HG03045 (cell line): ENCODE measurements at regions not wholly inside any gene's neighbourhood (a gene's known extent, or its start where the extent isn't known, plus 50 kb on each side); places are given as distances from the start of the nearest gene placed in this dataset.

Experiments used
- ATAC-seq: cut with Tn5 transposase; IDR thresholded peaks from one replicate; pipeline ENCODE4 v1.9.1; 2021; ENCODE audit warnings: mild to moderate bottlenecking, moderate library complexity; ENCODE audit not compliant: unreplicated experiment

DNA sequence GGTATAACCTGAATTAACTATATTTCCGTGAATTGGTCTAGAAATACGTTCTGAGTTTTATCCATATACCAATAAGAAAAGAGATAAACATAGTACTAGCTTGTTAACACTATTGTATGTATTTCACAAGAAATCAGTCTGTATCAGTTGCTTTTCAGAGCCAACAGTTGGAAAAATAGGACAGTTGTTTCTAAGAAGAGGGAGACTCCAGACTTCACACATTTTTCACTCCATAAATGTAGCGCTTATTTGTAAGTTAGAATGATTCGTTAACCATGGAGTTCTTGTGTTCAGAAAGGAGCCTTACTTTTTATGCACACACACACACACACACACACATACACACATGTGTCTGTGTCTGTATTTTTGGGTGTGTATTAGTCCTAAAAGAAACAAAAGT lies 376.7 kb upstream of the SMIM31 start:
- no peak for ATAC-seq

DNA sequence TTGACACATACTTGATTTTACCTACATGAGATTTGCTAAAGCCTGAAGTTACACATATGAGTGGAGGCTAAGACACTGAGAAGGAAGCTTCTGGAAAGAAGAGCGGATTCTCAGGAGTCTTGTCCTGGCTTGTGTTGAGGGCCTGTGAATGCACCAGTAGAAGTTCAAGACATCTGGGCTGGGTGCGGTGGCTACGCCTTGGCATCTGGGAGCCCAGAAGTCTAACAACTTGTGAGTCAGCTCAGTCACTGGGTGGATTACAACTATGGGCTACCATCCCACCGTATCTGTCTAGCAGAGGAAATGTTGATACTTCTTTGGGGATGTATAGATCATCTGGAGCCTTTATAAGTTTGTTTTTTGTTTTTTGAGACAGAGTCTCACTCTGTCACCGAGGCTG lies 375.6 kb upstream of the SMIM31 start:
- no peak for ATAC-seq

DNA sequence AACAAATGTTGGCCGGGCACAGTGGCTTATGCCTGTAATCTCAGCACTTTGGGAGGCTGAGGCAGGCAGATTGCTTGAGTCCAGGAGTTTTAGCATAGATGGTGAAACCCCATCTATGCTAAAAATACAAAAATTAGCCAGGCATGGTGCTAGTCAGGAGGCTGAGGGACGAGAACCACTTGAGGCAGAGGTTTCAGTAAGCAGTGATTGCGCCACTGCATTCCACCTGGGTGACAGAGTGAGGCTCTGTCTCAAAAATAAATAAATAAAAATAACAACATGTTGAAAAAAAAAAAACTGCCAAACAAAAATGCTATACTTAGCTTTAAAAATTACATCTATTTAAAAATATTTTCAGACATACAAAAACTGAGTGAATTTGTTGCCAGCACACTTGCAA lies 374.2 kb upstream of the SMIM31 start:
- no peak for ATAC-seq

DNA sequence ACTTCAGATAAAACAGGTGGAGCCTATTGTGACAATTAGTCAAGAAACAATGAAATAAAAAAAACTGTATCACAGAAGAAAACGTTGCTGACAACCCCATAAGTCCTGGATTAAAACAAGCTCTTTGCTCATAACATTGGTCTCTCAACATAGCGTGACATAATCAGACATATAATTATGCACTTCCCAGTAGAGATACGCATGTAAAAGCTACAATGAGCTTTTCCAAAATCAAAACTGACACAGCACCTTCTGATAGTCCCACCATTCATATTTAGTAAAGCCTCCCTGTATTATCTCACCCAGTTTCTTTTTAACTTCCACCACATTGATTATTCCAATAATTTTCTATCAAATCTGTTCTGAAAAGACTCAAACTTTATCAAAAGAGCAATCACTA lies 372.1 kb upstream of the SMIM31 start:
- no peak for ATAC-seq

DNA sequence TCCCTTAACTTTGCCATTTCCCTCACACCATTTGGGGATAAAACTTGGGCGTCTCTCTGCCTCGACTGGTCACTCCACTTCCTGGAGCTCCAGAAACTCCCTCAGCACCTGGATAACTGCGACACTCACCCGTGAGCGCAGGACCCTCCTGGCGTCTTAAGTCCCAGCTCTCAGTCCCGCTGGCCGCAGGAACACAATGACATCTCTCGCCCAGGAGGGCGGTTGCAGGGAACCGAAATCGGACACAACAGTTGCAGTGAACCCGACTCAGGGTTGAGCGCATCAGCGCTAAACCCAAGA lies 370.9 kb upstream of the SMIM31 start:
- ATAC-seq: no peak

DNA sequence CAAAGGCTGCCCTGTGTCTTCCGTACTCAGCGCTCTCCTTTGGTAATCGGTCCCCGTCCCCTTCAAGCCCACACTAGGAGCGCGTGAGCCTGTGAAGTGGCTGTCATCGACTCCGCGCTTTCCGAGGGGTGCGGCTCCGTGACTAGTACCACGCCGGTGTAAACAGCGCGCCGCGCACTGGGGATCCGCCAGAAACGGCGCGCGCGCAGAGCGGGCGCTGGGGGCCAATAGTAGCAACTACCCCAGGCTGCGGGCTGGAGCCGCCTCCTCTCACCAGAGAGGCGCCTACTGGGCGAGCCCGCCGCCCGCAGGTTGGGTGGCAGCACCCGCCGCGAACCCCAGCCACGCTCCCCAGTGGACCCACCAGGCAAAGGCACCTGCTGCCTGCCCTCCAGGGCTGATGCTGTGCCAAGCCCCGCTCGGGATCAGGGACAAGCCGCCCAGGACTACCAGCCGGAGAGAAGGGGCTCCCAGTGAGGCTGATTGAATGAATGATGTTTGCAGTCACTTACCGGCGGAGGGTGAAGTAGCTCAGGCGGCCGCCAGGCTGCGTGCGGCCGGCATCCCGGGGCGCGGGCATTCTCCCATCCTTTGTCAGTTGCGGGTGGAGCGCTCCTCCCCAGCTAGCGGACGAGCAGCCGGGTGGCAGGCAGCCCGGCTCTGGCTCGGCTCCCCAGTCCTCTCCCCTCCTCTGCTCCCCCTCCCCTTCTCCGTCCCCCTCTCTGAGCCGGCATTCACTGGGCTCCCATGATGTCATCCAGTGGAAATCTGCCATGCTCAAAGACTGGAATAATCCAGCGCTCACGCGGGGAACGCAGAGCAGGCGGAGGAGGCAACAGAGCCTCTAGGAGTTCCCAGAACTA lies 370.3 kb upstream of the SMIM31 start:
- ATAC-seq: no peak

DNA sequence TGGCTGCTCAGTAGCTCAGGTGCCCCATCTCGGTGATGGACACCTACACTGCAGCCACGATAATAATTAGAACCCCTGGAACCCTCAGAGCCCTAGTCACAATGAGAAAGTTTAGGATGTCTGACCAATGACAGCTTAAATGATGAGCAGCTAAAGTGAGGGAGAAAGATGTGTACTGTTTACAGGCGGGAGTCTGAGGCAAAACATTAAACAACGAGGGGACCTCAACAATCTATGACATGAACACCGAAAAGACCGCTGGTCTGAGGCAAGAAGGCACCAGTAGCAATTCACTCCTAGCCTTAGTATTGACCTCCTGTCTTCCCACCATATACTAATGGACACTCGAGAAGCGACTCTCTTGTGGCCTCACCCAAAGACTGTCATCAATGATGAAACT lies 369.5 kb upstream of the SMIM31 start:
- ATAC-seq: no peak

DNA sequence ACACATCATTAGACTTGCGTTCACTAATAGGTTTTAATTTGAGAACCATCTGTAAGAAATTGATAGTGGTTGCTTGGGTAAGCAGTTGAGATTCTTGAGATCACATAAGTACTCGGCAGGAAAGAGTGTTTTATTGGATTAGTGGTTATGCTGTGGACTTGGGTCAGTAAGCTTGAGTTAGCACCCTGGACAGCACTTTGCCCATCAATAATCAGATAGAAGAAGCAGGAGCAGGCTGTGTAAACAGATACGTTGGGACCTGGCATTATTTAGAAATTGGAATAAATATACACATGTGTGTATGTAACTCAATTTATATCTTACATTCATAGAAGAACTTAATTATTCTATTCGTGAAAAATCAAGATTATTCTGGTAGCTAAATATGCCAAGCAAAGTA lies 357.5 kb upstream of the SMIM31 start:
- ATAC-seq: no peak

DNA sequence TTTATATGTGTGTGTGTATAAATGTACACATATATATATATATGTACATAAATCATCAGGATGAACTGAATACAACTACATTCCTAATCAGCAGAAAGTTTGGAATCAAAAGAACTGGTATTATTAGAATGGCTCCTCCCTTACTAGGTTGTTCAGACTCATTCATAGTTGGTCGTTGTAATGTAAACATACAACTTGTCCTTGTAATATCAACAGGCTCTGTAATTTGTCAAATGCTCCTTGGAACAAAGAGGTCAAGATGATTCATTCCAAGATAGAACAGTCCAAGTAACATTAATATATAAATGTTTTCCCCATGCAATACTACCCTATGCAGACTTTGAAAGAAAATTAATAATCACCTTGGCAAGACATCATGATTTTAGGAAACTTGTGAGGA lies 351.4 kb upstream of the SMIM31 start:
- no peak for ATAC-seq

DNA sequence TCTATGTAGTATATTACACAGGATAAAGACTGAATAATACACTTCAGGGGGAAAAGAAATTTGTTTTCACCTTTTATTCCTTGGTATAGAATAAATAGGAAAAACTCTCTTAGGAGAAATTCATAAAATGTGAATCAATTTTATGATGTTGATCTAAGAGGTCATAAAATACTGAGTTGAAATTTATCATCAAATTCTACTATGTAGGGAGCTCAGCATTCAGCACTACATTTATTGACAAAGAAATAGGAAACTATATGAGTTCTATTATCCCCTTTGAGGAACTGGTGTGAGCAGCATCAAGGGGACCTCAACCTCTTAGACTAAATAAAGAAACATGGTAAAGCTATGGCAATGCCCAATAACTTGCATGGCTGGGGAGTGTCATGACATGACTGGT lies 348.2 kb upstream of the SMIM31 start:
- ATAC-seq: no peak

DNA sequence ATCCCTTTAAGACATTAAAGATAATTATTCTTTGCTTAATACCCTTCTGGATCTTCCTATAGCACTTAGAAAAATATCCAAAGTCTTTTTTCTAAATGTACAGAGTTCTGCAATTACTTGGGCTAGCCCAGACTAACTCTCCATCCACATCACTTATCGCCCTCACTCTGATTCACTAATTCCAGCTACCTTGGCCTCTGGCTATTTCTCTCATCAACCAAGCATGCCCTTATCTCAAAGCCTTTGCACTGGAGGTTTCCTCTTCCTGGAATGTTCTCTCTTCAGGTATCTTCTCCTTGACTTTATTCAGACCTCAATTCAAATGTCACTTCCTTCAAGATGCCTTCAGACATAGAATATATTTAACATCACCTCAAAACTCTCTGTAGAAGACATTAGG lies 345.1 kb upstream of the SMIM31 start:
- no peak for ATAC-seq

DNA sequence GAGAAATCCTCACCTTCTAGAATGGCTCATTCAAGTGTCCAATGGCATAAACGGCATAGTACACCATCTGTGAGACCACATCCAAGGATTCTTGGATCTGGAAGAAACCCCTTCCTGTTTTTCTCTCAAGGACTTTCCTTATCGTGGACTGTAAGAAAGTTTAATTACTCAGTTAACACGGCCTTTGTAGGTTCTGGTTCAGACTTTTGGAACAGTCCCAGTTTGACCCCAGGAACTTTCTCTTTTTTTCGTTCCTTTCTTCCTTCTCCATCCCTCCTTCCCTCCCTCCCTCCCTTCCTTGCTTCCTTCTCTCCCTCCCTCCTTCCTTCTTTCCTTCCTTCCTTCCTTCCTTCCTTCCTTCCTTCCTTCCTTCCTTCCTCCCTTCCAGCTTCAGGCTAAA lies 343.5 kb upstream of the SMIM31 start:
- no peak for ATAC-seq

DNA sequence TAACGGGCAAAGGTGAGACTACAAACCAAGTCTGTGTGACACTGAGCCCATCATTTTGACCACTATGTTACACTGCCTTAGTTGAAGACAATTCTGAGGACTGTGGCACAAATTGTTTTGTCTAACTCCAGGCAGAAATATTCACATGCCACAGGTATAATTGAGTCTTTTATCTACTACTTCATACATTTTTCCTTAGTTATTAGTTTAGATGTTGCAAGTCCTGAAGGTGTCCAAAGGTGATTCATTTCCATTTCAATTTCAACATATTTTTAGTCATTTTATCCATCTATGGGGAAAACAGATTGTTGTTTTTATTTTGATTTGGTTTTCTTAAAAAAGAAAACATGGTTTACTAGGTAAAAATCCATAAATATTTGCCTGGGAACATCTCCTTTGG lies 341.7 kb upstream of the SMIM31 start:
- ATAC-seq: no peak

DNA sequence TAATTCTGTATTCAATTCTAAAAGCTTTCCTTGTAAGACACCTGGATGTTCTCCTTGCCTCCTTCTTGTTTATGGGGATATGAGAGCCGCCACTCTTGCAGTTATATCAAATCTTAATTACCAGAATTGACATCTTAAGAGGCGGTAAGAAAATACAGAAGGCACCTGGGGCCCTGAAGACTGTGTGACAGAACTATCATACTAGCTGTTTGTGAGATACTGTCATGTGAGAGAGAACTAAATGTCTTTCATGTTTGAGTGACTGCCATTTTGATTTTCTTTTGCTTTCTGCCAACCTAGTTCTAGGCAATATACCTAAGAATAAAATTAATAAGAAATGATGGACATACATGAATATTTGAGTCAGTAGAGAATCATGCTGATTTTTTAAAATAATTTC lies 340.2 kb upstream of the SMIM31 start:
- no peak for ATAC-seq

DNA sequence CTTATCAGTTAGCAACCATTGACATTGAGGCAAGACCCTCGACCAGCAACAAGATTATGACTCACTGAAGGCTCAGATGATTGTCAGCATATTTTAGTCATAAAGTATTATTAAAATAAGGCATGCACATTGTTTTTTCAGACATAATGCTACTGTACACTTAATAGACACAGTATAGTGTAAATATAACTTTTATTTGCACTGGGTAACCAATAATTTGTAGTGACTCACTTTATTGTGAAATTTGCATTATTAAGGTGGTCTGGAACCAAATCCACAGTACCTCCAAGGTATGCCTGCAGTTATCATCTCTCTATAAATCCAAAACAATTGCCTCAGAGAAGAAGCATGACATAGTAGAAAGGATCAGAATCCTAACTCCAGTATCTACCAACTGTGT lies 330.1 kb upstream of the SMIM31 start:
- no peak for ATAC-seq

DNA sequence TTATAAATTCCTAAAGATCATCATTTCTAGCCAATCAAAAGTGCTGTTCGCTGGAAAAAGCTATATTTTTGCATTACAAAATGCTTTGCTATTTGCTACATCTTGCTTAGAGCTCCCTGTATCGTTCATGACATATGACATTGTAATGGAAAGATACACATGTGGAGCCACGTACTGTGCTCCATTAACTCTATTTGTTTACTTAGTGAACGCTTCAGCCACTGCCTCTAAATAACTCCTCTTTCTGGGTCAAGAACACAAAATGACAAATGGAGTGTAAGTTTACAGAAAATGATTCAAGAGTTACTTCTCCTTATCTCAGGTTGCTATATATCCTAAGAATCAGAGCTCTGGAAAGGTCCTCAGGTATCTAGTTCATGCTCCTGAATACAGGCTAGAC lies 329.1 kb upstream of the SMIM31 start:
- no peak for ATAC-seq

DNA sequence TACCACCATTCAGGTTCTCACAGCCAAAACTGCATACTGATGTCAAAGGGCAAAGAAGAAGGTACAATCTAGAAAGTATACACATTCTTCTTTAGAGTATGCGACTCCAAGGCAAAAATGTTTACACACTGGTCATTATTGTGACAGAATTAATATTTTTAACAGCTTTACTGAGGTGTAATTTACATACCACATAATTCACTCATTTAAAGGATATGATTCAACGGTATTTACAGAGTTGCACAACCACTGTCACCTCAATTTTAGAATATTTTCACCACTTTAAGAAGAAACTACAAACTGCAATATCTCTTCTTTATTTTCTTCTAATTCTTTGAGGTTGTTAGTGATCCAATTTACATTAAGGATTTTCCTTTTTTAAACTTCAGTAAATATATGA lies 325.4 kb upstream of the SMIM31 start:
- ATAC-seq: no peak

DNA sequence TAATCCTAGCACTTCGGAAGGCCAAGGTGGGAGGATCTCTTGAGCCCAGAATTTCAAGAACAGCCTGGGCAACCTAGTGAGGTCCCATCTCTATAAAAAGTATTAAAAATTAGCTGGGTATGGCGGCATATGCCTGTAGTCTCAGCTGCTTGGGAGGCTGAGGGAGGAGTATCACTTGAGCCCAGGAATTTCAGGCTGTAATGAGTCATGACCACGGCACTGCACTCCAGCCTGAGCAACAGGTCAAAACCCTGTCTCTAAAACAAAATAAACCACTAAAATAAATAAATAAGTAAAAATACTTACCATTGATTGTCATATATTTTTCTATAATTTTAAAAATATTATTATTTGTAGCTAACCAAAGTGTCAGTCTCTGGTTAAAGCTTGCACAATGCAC lies 315.6 kb upstream of the SMIM31 start:
- ATAC-seq: no peak

DNA sequence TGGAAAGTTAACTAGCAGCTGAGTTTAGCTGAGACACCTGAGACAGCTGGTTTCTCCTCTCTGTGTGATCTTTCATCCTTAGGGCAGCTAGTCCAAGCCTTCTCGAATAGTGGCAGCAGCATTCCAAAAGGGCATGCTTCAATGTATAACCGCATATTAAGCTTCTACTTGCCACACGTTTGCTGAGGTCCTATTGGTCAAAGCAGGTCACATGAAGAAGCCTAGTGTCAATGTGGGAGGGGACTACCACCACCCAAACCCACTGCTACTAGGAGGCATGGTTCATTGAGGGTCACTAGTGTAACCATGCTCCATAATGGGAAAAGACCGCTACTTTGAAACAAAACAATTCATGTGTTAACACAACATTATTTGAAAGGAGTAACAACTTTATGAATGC lies 314.9 kb upstream of the SMIM31 start:
- no peak for ATAC-seq

DNA sequence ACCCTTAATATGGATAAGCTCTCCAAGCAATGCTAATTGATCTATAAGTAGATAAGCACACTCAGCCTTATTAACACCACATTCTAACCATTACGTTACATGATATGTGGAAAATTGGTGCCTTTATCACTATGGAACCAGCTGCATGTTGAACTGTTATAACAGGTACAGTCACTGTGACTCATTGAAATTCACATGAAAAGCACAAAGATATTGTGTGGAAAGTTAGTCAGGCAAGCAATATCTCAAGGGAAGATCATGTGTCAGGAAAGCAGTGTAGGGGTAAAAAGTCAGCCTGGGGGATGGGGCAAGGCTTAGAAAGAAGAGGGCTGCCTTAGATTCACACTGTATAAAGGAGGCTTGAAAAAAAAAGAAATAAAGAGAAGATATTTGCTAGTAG lies 313.7 kb upstream of the SMIM31 start:
- ATAC-seq: no peak

DNA sequence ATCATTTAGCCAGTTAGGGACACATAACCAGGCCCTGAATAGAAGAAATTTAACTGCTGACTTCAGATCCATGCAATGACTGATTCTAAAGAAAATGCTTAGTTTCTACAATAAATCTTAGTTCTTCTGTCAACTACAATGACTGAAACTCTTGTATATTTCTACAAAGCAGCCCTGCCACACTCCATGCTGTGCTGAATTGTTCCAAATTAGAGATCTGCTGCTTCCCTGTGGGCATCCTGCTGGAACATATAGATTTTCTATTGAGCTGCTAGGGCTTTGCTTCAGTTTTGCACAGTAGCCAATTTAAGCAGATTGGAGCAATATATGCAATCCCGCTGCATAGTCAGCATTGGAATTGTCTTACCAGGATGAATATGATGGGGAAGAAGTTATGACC lies 312.8 kb upstream of the SMIM31 start:
- no peak for ATAC-seq

DNA sequence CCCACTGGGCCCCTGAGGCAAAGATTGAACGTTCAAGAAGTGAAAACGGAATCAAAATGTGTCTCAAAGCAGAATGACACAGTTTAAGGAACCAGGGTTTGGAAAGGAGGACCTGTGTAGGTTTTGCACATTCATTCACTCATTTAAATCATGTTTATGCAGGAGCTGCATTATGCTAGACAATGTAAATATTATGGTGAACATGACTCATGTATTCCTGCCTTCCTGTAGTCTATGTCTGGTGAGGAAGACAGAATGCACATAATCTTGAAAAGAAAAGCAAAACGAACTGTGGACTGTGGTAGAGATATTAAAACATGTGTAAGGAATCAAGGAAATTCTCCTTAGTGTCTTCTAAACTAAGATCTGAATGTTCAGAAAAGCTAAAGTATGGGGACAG lies 311.8 kb upstream of the SMIM31 start:
- no peak for ATAC-seq

DNA sequence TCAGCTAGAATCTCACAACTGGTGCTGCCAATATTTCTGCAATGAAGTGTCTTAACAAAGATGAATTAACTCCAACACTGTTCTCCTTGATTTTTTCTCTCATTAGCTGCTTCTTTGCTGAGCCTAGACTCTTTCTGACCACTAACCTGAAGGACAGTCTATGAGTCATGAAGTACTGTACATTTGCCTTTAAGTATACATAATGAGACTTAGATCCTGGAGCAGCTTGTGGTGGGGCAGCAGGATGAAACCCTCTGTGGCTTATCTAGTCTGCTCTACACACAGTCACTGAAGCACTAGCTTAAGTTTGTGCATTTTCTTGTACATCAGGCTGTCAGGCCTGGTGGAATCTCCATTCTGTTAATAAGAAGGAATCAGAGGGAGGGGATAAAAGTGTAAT lies 307.4 kb upstream of the SMIM31 start:
- no peak for ATAC-seq
